ENCODE measurements at regions not wholly inside any gene's neighbourhood (a gene's known extent, or its start where the extent isn't known, plus 50 kb on each side); places are given as distances from the start of the nearest gene placed in this dataset.

- TF ChIP-seq CTCF (IDR thresholded peaks at IDR 0.05) (no peak), POLR2A (IDR thresholded peaks at IDR 0.05) (no peak)
These were observed 68.0 kb downstream of the RGS12 start for GRCh38 chr4:3360777-3361176.

Data from lower leg skin (tissue), 3 donors.